ENCODE measurements at regions not wholly inside any gene's neighbourhood (a gene's known extent, or its start where the extent isn't known, plus 50 kb on each side); places are given as distances from the start of the nearest gene placed in this dataset.

GRCh38 chr7:34309116-34309515 is 348.9 kb upstream of the NPSR1 start:
- no peak overlapping the region for H3K27ac ChIP-seq (ENCODE audit: low read depth, low read length)
- no peaks in the 10 kb centered on the region for H3K36me3 ChIP-seq (ENCODE audit: control insufficient read depth, insufficient read depth, low read length)
- H3K4me1 ChIP-seq (ENCODE audit: control insufficient read depth, insufficient read depth, low read length), result no peaks in the 10 kb centered on the region
- no peaks in the 10 kb centered on the region for H3K27me3 ChIP-seq (ENCODE audit: control insufficient read depth, insufficient read depth, low read length)
- no peak overlapping the region for H3K4me3 ChIP-seq (ENCODE audit: low read depth, low read length)
- H3K9ac ChIP-seq (ENCODE audit: low read length), result no peak overlapping the region
- peaks cover 20% of the 10 kb centered on the region for H3K9me3 ChIP-seq (ENCODE audit: control insufficient read depth, insufficient read depth, low read depth, low read length)

GRCh38 chr7:34309584-34309983 is 348.4 kb upstream of the NPSR1 start:
- H3K9me3 ChIP-seq (ENCODE audit: control insufficient read depth, insufficient read depth, low read depth, low read length), result peaks cover 20% of the 10 kb centered on the region
- H3K27me3 ChIP-seq (ENCODE audit: control insufficient read depth, insufficient read depth, low read length), result no peaks in the 10 kb centered on the region
- H3K4me3 ChIP-seq (ENCODE audit: low read depth, low read length), result no peak overlapping the region
- no peak overlapping the region for H3K27ac ChIP-seq (ENCODE audit: low read depth, low read length)
- H3K36me3 ChIP-seq (ENCODE audit: control insufficient read depth, insufficient read depth, low read length), result no peaks in the 10 kb centered on the region
- H3K4me1 ChIP-seq (ENCODE audit: control insufficient read depth, insufficient read depth, low read length), result no peaks in the 10 kb centered on the region
- H3K9ac ChIP-seq (ENCODE audit: low read length), result no peak overlapping the region

- Histone ChIP-seq H3K9ac (ENCODE audit: low read length) (no peak overlapping the region), H3K27me3 (ENCODE audit: control insufficient read depth, insufficient read depth, low read length) (no peaks in the 10 kb centered on the region), H3K4me1 (ENCODE audit: control insufficient read depth, insufficient read depth, low read length) (no peaks in the 10 kb centered on the region), H3K27ac (ENCODE audit: low read depth, low read length) (no peak overlapping the region), H3K9me3 (ENCODE audit: control insufficient read depth, insufficient read depth, low read depth, low read length) (peaks cover 20% of the 10 kb centered on the region), H3K4me3 (ENCODE audit: low read depth, low read length) (no peak overlapping the region), H3K36me3 (ENCODE audit: control insufficient read depth, insufficient read depth, low read length) (no peaks in the 10 kb centered on the region)
Observed at GRCh38 chr7:34311591-34311990, 346.4 kb upstream of the NPSR1 start.

- no peak overlapping the region for H3K4me3 ChIP-seq (ENCODE audit: low read depth, low read length)
- peaks cover 20% of the 10 kb centered on the region for H3K9me3 ChIP-seq (ENCODE audit: control insufficient read depth, insufficient read depth, low read depth, low read length)
- H3K27me3 ChIP-seq (ENCODE audit: control insufficient read depth, insufficient read depth, low read length), result no peaks in the 10 kb centered on the region
- no peak overlapping the region for H3K9ac ChIP-seq (ENCODE audit: low read length)
- no peaks in the 10 kb centered on the region for H3K4me1 ChIP-seq (ENCODE audit: control insufficient read depth, insufficient read depth, low read length)
- no peak overlapping the region for H3K27ac ChIP-seq (ENCODE audit: low read depth, low read length)
- no peaks in the 10 kb centered on the region for H3K36me3 ChIP-seq (ENCODE audit: control insufficient read depth, insufficient read depth, low read length)
Observed at GRCh38 chr7:34312624-34313023, 345.4 kb upstream of the NPSR1 start.

- no peak overlapping the region for H3K4me3 ChIP-seq (ENCODE audit: low read depth, low read length)
- peaks cover 20% of the 10 kb centered on the region for H3K9me3 ChIP-seq (ENCODE audit: control insufficient read depth, insufficient read depth, low read depth, low read length)
- no peak overlapping the region for H3K9ac ChIP-seq (ENCODE audit: low read length)
- H3K36me3 ChIP-seq (ENCODE audit: control insufficient read depth, insufficient read depth, low read length), result no peaks in the 10 kb centered on the region
- no peaks in the 10 kb centered on the region for H3K4me1 ChIP-seq (ENCODE audit: control insufficient read depth, insufficient read depth, low read length)
- H3K27ac ChIP-seq (ENCODE audit: low read depth, low read length), result no peak overlapping the region
- no peaks in the 10 kb centered on the region for H3K27me3 ChIP-seq (ENCODE audit: control insufficient read depth, insufficient read depth, low read length)
Observed at GRCh38 chr7:34313289-34313688, 344.7 kb upstream of the NPSR1 start.

- no peak overlapping the region for H3K27ac ChIP-seq (ENCODE audit: low read depth, low read length)
- no peaks in the 10 kb centered on the region for H3K36me3 ChIP-seq (ENCODE audit: control insufficient read depth, insufficient read depth, low read length)
- H3K27me3 ChIP-seq (ENCODE audit: control insufficient read depth, insufficient read depth, low read length), result no peaks in the 10 kb centered on the region
- H3K9me3 ChIP-seq (ENCODE audit: control insufficient read depth, insufficient read depth, low read depth, low read length), result peaks cover 20% of the 10 kb centered on the region
- no peaks in the 10 kb centered on the region for H3K4me1 ChIP-seq (ENCODE audit: control insufficient read depth, insufficient read depth, low read length)
- no peak overlapping the region for H3K4me3 ChIP-seq (ENCODE audit: low read depth, low read length)
- no peak overlapping the region for H3K9ac ChIP-seq (ENCODE audit: low read length)
Observed at GRCh38 chr7:34315032-34315431, 343.0 kb upstream of the NPSR1 start.

GRCh38 chr7:34317039-34317438 is 341.0 kb upstream of the NPSR1 start:
- peaks cover 4% of the 10 kb centered on the region; the same call in 1 of the 2 replicates for H3K4me1 ChIP-seq (ENCODE audit: control insufficient read depth, insufficient read depth, low read length)
- no peak overlapping the region for H3K9ac ChIP-seq (ENCODE audit: low read length)
- no peaks in the 10 kb centered on the region for H3K36me3 ChIP-seq (ENCODE audit: control insufficient read depth, insufficient read depth, low read length)
- H3K9me3 ChIP-seq (ENCODE audit: control insufficient read depth, insufficient read depth, low read depth, low read length), result peaks cover 12% of the 10 kb centered on the region
- no peak overlapping the region for H3K4me3 ChIP-seq (ENCODE audit: low read depth, low read length)
- H3K27me3 ChIP-seq (ENCODE audit: control insufficient read depth, insufficient read depth, low read length), result no peaks in the 10 kb centered on the region
- no peak overlapping the region for H3K27ac ChIP-seq (ENCODE audit: low read depth, low read length)

GRCh38 chr7:34320412-34320811 is 337.6 kb upstream of the NPSR1 start:
- no peak overlapping the region for H3K9ac ChIP-seq (ENCODE audit: low read length)
- peaks cover 4% of the 10 kb centered on the region; the same call in 1 of the 2 replicates for H3K4me1 ChIP-seq (ENCODE audit: control insufficient read depth, insufficient read depth, low read length)
- no peaks in the 10 kb centered on the region for H3K27me3 ChIP-seq (ENCODE audit: control insufficient read depth, insufficient read depth, low read length)

GRCh38 chr7:34320926-34321661 is 336.9 kb upstream of the NPSR1 start:
- Histone ChIP-seq H3K9ac (ENCODE audit: low read length) (peak overlapping the region; percentile 38), H3K4me3 (ENCODE audit: low read depth, low read length) (peak overlapping the region; percentile 58), H3K9me3 (ENCODE audit: control insufficient read depth, insufficient read depth, low read depth, low read length) (no peaks in the 10 kb centered on the region), H3K27ac (ENCODE audit: low read depth, low read length) (no peak overlapping the region), H3K4me1 (ENCODE audit: control insufficient read depth, insufficient read depth, low read length) (peaks cover 4% of the 10 kb centered on the region; the same call in 1 of the 2 replicates), H3K27me3 (ENCODE audit: control insufficient read depth, insufficient read depth, low read length) (no peaks in the 10 kb centered on the region), H3K36me3 (ENCODE audit: control insufficient read depth, insufficient read depth, low read length) (no peaks in the 10 kb centered on the region)

More at GRCh38 chr7:34320412-34320811, 337.6 kb upstream of the NPSR1 start:
- no peak overlapping the region for H3K4me3 ChIP-seq (ENCODE audit: low read depth, low read length)
- H3K27ac ChIP-seq (ENCODE audit: low read depth, low read length), result no peak overlapping the region
- H3K9me3 ChIP-seq (ENCODE audit: control insufficient read depth, insufficient read depth, low read depth, low read length), result no peaks in the 10 kb centered on the region
- no peaks in the 10 kb centered on the region for H3K36me3 ChIP-seq (ENCODE audit: control insufficient read depth, insufficient read depth, low read length)

- Histone ChIP-seq H3K4me1 (ENCODE audit: control insufficient read depth, insufficient read depth, low read length) (peaks cover 4% of the 10 kb centered on the region; the same call in 1 of the 2 replicates), H3K27ac (ENCODE audit: low read depth, low read length) (no peak overlapping the region), H3K9me3 (ENCODE audit: control insufficient read depth, insufficient read depth, low read depth, low read length) (no peaks in the 10 kb centered on the region), H3K9ac (ENCODE audit: low read length) (no peak overlapping the region), H3K27me3 (ENCODE audit: control insufficient read depth, insufficient read depth, low read length) (no peaks in the 10 kb centered on the region), H3K36me3 (ENCODE audit: control insufficient read depth, insufficient read depth, low read length) (no peaks in the 10 kb centered on the region), H3K4me3 (ENCODE audit: low read depth, low read length) (no peak overlapping the region)
Observed at GRCh38 chr7:34322841-34323240, 335.2 kb upstream of the NPSR1 start.

- Histone ChIP-seq H3K4me1 (ENCODE audit: control insufficient read depth, insufficient read depth, low read length) (no peaks in the 10 kb centered on the region; the same call in 1 of the 2 replicates), H3K9me3 (ENCODE audit: control insufficient read depth, insufficient read depth, low read depth, low read length) (no peaks in the 10 kb centered on the region), H3K9ac (ENCODE audit: low read length) (no peak overlapping the region), H3K27ac (ENCODE audit: low read depth, low read length) (no peak overlapping the region), H3K4me3 (ENCODE audit: low read depth, low read length) (no peak overlapping the region), H3K36me3 (ENCODE audit: control insufficient read depth, insufficient read depth, low read length) (no peaks in the 10 kb centered on the region), H3K27me3 (ENCODE audit: control insufficient read depth, insufficient read depth, low read length) (no peaks in the 10 kb centered on the region)
Observed at GRCh38 chr7:34327681-34328080, 330.3 kb upstream of the NPSR1 start.

All from HUES6 (cell line).